NOMO-1 treated with DMSO at 0.1 percent for 48 hours (cell line): ENCODE measurements at regions not wholly inside any gene's neighbourhood (a gene's known extent, or its start where the extent isn't known, plus 50 kb on each side); places are given as distances from the start of the nearest gene placed in this dataset.

ENCODE experiments used
- DNase-seq: peaks from one replicate; lab custom pipeline; 2025; ENCODE audit not compliant: unreplicated experiment; lab: John Stamatoyannopoulos, UW

DNA sequence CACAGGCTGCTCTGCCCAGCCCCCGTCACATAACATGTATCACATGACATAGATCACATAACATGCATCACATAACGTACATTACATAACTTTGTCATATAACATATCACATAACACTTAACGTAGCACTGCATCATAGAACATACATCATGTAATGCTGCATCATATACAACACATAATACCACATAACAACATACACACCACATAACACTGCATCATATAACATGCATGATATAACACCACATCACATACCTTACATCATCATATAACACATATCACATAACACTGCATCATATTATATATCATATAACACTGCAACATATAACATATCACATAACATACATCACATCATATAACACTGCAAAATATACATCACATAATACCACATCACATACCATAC lies 83.8 kb downstream of the AXIN2 start:
- no peak for DNase-seq

DNA sequence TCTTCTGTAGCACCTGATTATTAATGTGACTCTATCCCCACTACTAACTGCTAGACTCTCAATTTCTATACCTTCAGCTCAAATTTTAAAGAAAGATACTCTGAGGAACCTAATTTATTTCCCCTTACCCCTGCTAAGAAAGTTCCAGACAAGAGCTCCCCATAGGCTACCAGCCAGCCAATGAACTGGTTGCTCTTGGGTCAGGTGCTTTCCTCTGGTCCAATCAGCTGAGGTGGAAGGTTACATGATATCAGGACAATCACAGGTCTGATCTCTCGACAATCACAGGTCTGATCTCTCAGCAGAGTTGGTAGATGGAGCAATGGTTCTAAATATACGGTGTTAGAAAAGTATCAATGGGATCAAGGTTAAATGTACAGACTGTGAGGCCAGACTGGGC lies 86.8 kb downstream of the AXIN2 start:
- DNase-seq: no peak

DNA sequence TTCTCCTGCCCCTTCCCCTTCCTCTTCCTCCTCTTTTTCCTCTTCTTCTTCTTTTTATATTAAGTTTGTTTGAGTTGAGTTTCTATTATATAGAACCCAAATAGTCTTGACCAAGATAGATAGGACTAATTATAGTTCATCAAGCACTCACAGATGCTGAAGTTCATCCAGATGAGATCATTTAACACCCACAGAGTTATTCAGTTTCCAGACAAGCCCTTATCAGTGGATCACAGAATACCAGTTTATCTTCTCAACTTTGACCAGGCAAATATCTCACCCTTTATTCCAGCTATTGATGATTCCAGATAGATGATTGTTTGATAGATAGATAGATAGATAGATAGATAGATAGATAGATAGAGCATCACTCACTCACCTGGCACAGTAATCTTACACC lies 87.5 kb downstream of the AXIN2 start:
- no peak for DNase-seq

DNA sequence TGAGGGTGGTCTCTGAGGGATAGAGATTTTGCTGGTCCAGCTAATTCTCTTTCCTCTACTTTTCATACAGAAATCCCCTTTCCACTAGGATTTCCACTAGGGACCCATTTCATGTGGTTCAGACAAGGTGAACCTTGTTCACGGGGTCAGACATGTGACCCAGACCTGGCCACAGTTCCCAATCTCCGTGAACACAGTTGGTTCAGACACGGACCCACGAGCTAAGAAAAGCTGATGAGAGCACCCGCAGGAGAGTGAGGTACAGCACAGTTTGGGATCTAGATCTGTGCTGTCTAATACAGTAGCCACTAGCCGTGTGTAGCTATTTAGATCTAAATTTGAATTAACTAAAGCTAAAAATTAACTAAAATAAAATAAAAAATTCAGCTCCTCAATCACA lies 88.1 kb downstream of the AXIN2 start:
- DNase-seq: no peak

DNA sequence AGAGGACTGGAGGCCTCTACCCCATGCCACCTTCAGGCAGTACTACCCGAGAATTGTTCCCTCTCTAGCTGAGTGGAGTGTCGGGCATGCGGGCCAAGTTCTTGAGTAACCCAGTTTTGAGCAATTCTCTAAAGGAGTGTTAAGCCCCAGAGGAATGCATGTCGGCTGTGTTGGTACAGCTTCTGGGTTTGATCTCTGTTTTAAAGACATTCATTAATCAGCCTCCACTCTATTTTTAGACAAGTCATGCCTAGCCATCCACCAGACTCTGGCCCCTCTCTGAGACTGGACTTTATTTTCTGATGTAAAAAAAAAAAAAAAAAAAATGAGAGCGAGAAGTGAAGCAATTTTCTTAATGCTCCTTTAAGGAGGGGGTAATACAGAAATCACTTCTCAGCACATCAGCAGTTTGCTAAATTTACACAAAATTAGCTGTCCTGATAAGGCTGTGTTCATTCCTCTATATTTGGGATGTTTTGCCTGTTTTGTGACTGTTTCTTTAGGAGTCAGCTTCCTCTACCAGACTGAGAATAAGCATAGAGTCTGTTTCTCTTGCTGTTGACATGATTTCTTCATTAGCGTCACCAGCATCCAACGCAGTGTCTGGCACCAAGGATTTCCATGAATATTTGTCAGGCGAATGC lies 88.7 kb downstream of the AXIN2 start:
- no peak for DNase-seq

DNA sequence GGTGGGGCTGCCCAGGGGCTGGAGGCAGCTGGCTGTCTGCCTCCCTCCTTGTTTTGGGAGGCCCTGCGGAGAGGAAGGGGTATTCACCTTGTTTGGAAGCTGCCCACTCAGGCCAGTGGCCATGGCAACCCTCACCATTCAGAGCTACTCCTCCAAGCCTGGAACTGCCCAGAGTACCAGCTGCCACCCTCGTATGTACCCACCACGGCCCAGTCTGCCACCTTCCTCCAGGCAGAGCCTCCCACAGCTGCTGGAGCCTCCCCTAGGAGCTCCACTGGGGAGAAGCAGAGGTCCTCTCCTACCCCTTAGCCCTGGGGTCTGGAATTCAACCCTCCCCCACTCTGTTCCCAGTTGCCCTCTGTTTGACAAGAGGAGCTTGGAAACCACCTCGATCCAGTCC lies 90.7 kb downstream of the AXIN2 start:
- DNase-seq: no peak

DNA sequence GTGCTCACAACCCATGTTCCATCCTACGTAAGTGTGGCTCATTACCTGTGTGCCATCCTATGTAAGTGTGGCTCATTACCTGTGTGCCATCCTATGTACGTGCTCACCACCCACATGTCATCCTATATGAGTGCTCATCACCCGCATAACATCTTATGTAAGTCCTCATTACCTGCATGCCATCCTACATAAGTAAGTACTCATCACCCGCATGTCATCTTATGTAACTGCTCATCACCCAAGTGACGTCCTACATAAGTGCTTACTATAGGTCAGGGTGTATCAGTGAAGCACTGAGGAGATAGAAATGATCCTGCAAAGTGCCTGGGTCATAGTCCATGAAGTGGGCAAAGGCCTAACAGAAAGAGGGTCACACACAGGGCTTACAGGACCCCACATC lies 93.1 kb downstream of the AXIN2 start:
- DNase-seq: no peak

DNA sequence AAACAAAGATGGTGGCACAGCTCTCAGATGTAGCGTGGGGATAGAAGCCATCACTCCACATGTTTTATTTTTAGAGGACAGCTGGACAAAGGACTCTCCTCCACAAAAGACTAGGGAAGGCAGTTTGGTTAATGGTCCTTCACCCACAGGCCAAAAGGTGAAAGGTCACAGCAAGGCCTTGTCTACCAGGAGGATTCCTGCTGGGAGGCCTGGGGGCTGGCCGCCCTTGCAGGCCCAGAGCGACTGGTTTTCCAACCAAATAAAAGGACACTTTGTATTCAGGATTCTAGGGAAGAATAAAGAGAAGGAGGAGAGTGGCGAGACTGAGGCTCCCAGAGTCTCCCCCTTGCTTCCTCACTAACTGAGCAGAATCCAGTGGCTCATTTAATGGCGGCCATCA lies 94.3 kb downstream of the AXIN2 start:
- DNase-seq: no peak

DNA sequence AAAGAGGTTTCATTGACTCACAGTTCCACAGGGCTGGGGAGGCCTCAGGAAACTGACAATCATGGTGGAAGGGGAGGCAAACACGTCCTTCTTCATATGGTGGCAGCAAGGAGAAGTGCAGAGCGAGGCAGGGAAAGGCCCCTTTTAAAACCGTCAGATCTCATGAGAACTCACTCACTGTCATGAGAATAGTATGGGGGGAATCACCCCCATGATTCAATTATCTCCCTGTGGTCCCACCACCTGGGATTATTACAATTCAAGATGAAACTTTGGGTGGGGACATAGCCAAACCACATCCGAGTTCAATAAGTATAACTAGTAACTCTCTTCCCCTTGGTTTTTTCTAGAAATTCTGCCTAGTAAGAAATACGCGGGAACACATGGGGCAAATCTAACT lies 94.9 kb downstream of the AXIN2 start:
- DNase-seq: no peak

DNA sequence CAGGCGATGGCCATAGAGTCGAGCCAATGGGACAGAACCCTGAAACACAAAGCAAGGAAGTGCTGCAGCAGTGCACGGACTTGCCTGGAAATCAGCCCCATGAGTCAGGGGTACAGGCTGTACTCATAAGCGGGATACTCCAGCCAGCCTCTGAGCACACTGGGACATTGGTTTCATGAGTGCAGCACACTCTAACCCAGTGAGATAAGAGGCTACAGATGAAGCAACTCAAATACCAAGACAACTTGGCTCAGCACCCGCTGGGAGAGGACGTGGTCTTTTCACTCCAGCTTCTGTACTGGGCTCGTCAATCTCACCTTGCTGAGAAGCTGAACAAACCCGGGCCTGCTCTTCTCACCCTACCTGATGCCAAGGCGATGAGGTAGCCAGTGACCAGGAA lies 98.2 kb downstream of the AXIN2 start:
- no peak for DNase-seq

DNA sequence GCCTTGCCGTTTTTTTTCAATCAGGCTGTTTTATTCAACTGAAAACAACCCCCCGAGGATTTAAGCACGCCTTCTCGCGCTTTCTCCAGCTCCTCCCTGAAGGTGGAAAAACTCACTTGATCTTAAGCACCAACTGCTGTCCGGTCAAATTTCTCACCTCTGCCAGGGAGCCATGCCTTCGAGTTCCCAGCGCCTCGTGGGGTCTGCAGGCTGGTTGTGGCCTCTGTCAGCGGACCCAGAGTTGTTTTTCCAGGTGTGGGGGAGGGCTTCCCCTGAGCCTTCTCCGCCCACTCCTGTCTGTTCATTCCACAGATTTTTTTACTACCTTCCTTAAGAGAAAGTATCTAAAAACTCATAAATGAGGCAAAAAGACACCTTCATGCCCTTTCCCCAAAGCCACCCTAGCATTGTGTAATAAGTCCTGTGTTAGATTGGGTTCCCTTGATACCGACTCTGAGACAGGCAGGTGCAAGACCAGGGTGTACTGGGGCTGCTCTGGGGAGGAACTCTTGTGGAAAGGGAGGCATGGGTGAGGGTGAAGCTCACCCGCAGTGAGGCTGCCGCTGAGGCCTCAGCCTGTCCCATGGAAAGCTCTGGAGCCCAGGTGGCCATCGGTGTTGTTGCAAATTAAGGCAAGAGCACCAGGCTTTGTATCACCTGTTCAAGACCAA lies 101.6 kb downstream of the AXIN2 start:
- DNase-seq: no peak

DNA sequence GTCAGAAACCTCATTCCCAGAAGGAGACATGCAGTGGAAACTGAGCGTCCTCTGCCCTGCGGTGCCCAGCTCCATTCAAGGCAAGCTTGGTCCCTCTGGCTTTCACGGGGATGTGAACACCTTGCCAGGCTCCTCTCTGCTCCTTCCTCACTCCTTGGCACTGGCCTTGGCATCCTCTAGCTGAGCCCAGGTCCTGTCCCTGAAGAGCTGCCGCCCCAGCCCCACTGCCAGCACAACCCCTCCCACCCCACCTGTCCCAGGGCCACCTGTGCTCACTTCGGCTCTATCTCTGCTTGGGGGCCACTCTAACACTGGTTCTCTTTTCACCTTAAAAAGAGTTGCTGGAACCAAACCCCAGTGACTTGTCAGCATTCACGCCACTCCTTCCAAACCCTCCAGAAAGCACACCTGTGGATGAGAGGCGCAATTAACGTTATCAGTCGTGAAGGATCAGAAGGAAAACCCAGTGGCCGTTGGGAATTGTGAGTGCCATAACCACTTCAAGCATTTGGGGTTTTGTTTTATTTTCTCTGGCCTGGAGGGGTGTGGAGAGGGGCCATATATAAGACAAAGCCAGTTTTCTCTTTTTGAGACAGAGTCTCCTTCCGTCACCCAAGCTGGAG lies 103.7 kb downstream of the AXIN2 start:
- DNase-seq: no peak

DNA sequence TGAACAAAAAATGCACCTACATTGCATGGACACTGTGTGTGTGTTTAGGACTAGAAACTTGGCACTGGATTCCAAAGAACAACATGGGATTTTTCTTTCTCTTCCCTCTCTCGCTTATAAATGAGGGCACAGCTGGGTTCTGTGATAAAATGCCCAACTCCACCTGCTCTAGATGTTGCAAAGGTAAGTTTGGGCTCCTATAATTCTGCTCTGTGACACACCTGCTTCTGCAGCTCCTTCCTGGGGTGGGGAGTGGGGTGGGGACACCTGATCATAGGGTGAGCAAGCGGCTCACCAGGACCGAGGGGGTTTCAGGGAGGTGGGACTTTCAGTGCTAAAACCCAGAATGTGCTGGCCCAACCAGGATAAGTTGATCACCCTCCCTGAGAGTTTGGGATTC lies 104.3 kb downstream of the AXIN2 start:
- DNase-seq: no peak

DNA sequence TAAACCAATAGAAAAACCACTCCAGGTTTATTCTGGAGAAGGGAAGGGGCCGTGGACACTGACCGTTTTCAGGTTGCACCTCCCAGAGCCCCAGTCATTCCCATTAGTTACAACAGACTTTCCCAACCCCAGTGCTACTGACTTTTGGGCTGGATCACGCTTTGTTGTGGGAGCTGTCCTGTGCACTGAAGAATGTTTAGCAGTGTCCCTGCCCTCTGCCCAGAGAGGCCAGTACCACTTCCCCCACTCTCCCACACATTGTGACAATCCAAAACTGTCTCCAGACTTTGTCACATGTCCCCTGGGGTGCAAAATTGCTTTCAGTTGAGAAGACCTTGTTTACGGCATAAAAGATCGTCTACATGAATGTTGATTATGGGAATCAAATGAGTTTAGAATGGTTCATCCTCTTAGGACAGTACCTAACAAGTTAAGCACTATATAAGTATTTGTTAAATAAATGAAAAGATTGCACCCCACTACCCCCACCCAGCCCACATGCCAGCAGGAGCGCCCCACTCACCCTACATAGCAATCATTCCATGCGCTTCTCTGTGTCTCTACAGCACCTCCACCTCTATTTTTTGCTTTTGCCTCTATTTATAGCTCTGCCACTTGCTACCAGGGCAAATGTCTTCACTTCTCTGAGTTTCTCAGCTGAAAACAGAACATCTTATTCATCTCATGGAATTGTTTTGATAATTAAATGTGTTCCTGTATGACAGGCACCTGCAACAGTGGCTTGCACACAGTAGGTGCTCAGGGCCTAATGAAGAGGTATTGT lies 104.9 kb downstream of the AXIN2 start:
- DNase-seq: no peak

DNA sequence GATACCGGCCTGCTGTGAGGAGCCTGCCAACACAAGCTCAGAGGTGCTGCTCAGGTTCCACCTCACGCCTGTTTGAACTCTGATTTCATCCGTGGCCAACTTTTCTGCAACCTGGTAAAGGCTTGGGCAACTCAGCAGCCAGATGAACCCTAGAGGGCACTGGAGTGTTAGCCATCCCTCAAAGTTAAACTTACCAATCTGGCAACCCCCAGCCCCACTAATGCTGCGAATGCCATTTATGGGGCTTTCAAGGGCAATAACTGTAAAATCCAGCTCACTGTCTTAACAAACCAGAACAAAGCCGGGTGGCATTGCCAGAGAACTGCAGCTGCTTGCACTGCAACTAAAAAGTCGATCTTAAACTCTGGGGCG lies 105.5 kb downstream of the AXIN2 start:
- no peak for DNase-seq

DNA sequence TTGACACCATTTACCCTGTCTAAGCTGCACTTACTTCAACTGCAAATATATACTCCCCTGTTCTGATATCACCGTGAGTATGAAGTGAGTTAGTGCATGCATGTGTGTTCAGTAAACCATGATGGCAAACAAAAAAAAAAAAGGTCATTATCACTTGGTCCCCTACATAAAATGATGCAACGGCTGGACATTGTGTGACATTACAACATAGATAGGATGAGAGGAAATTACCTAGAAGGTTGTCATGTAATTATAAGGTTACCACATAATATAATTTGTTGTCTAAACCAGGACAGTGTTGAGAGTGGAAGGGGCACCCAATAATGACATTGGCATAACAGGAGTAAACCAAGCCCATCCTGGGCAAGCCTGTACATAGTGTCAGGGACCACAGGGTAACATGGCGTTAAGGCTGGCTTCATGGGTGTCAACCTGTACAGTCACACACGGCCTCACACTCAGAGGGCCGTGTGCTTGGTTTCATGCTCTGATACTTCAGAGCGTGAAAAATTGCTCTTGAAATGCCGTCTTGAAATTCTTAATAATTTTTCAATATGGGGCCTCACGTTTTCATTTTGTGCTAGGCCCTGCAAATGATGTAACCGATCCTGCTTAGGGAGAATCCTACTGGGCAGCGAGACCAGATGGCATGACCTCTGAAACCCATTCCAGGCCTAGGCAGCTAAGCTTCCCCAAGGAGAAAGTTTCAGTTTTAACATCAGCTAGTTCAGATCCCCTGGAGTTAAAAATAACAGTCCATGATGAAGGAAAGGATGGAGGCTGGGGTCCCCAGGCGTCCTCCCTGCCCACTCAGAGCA lies 106.1 kb downstream of the AXIN2 start:
- DNase-seq: no peak

DNA sequence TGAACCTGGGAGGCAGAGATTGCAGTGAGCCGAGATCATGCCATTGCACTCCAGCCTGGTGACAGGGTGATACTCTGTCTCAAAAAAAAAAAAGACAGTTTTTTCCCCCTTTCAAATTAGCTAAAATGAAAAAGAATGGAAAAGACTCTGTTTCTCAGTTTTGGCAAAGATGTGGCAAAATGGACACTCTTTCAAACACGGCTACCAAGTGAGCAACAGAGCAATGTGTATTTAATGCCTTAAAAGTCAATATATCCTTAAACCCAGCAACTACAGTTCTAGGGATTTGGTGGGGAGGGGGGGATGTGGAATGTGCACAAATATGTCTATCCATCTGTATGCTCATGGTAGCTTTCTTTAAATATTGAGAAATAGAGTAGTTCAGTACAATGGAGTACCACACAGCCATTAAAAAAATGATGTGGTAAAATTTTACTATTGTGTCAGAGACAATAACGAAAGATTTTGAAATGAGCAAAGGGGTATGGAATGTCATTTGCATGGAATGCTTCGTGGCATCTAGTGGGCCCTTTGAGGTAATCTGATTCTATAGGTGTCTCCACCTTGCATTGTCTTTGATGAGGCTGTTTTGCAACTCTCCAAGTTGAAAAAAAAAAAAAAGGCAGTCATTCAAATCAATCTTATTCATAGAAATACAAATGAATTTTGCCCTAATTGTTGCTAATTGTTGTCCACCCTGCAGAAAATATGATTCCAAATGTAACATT lies 108.1 kb downstream of the AXIN2 start:
- DNase-seq: no peak

DNA sequence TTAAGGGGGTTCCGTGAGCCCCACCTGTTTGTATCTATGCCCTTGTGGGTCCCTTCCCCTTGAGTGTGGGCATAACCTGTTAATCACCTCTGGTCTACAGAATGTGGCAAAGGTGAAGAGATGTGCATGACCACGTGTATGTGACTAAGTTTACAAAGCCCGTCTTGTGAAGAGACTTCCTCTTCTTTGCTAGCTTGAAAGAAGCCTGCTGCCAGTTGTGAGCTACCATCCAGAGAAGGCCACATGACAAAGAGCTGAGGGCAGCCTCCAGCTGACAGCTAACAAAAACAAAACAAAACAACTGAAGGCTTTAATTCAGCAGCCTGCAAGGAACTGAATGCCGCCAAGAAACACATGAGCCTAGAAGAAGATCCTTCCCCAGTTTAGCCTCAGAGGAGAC lies 112.0 kb downstream of the AXIN2 start:
- no peak for DNase-seq

DNA sequence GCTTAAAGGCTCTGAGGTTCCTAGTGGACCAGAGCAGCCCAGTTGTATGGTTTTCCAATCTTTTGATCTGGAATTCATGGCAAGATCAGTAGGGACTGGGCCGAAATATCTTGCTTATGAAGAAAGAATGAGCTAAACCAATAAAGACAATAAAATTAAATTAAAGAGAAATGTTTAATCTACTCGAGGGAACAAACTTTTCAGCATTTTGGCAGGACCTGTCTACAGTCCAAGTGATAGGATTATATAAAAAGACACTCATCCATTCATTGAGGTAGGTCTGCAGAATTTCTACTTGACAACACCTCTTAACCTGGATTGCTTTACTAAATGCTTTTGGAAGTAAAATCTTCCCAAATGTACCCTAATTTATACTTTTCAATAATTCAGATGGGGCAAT lies 113.6 kb downstream of the AXIN2 start:
- DNase-seq: no peak

DNA sequence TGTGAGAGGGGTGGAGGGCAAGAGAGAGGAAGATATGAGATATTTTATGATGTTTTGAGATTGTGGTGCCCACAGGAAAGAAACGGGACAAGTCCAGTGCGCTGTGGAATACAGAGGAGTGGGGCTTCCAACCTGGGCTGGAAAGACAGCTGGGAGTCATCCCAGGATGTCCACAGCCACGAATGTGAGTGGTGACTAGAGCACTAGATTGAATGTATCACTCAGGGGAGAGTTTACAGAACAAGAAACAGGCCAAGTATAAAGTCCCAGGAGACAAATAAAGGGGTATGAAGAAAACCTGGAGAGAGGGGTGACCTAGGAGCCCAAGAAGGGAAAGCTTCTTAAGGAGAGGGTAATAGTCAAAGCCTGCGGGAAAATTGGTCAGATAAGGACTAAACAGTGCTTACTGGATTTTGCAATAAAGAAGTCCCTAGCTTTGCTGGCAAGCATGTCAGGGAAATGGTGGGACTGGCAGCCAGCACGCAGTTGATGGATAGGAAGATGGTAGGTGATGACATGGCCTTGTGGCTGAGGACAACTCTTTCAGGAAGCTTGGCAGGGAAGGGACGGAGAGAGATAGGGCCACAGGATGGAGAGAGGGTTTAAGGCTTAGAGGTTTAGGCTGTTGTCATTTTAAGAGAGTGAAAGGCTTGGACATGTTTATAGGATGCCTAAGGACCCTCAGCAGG lies 114.5 kb downstream of the AXIN2 start:
- DNase-seq: no peak
